ENCODE measurements at regions not wholly inside any gene's neighbourhood (a gene's known extent, or its start where the extent isn't known, plus 50 kb on each side); places are given as distances from the start of the nearest gene placed in this dataset.
A peak's percentile ranks its signal among the peaks of the same experiment; 100 is the strongest.
"Not testable (repeated sequence)": the region's sequence is repeated elsewhere in the genome, so short reads cannot be mapped to it uniquely, and the experiment has no call there.

DNA sequence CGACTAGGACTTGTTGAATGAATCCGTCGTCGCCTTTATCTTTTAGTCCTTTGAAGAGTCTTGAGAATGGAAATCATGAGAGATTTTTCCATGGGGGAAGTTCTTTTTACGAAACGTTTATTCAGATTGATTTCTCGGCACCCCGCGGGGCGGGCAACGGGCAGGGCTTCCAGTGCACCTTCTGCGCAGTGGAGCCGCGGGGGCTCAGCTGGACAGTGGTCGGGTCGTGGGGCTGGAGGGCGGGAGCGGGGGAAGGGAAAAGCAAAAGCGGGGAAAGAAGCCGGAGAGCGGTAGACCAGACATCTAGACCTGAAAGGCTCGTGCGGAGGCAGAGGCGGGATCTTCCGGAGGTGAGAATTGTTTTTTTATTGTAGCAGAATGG, 103.0 kb downstream of the NBPF11 start:
- POLR2A ChIA-PET; H3K9me3 ChIP-seq (ENCODE audit: low read length); H3K4me3 ChIP-seq (ENCODE audit: low read length); CTCF ChIA-PET; H3K4me1 ChIP-seq (ENCODE audit: insufficient read depth, low read length); H3K9me3 Mint-ChIP-seq; H3K27ac ChIP-seq (ENCODE audit: low read depth, low read length); H3K4me1 Mint-ChIP-seq; H3K27me3 ChIP-seq (ENCODE audit: insufficient read depth, low read length, poor library complexity, severe bottlenecking); H3K36me3 ChIP-seq (ENCODE audit: insufficient read depth, low read length); DNase-seq; H3K27ac Mint-ChIP-seq; H3K36me3 Mint-ChIP-seq: not testable (repeated sequence)
- peak overlapping the region in 6 of 7 donors; percentile 50 to 88 (median 68) for H3K4me3 Mint-ChIP-seq
- peaks cover 8 to 12% of the 10 kb centered on the region in 2 donors for H3K27me3 Mint-ChIP-seq

DNA sequence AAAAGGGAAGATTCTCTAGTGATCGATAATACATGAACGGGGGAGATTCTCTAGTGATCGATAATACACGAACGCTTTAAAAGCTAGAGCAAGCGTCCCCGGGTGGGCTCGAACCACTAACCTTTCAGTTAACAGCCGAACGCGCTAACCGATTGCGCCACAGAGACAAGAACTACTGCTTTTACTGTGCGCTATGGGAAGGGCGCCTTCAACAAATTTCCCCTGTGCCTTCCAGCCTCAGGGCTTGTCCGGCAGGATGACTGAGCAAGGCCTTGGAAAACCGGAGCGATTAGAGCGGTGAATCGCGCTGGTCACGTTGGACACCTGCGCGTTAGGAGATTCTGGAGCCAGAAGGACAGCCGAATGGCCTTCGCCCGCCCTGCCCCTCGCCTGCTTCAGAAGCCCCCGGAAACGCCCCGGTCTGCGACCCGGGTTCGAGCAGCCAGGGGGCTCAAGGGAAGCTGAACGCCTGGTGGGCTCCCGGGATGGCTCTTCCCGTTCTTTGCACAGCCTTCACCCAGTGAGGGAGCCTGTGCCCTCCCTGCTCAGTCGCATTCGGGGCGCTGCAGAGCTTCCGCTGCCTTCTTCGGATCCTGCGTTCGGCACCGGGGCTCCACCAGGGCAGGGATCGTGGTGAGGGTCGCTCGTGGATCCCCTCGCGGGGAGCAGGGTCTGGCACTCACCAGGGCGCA, 103.5 kb downstream of the NBPF11 start:
- H3K9me3 ChIP-seq (ENCODE audit: low read length); H3K9me3 Mint-ChIP-seq; H3K27ac ChIP-seq (ENCODE audit: low read depth, low read length); POLR2A ChIA-PET; H3K36me3 Mint-ChIP-seq; H3K4me1 Mint-ChIP-seq; H3K4me1 ChIP-seq (ENCODE audit: insufficient read depth, low read length); H3K27me3 ChIP-seq (ENCODE audit: insufficient read depth, low read length, poor library complexity, severe bottlenecking); CTCF ChIA-PET; DNase-seq; H3K36me3 ChIP-seq (ENCODE audit: insufficient read depth, low read length); H3K4me3 ChIP-seq (ENCODE audit: low read length); H3K27ac Mint-ChIP-seq: not testable (repeated sequence)
- peaks cover 8 to 12% of the 10 kb centered on the region in 2 donors for H3K27me3 Mint-ChIP-seq
- H3K4me3 Mint-ChIP-seq: peak overlapping the region; percentile 58 to 88 (median 70)

DNA sequence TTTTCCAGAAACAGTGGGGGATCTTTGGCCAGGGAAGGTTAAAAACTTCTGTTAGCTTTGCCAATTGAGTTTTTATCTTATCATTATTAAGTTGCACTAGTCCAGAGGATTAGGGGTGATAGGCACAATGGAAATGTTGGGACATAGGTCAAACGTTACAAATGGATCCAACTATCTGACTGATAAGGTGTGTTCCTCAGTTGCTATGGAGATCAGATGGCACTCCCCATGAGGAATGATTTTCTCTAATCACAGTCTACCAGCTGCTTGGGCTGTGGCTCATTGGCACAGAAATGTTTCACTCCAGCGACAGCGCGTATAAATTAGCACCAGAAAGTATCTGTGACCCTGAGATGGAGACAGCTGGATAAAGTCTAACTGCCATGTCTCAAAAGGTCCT, 106.2 kb downstream of the NBPF11 start:
- H3K9me3 ChIP-seq (ENCODE audit: low read length); H3K9me3 Mint-ChIP-seq; H3K36me3 ChIP-seq (ENCODE audit: insufficient read depth, low read length); POLR2A ChIA-PET; H3K4me3 Mint-ChIP-seq; H3K4me3 ChIP-seq (ENCODE audit: low read length); H3K27ac ChIP-seq (ENCODE audit: low read depth, low read length); H3K4me1 Mint-ChIP-seq; CTCF ChIA-PET; H3K4me1 ChIP-seq (ENCODE audit: insufficient read depth, low read length); H3K36me3 Mint-ChIP-seq; H3K27me3 ChIP-seq (ENCODE audit: insufficient read depth, low read length, poor library complexity, severe bottlenecking); DNase-seq; H3K27ac Mint-ChIP-seq: not testable (repeated sequence)
- peaks cover 8 to 12% of the 10 kb centered on the region in 2 donors for H3K27me3 Mint-ChIP-seq

DNA sequence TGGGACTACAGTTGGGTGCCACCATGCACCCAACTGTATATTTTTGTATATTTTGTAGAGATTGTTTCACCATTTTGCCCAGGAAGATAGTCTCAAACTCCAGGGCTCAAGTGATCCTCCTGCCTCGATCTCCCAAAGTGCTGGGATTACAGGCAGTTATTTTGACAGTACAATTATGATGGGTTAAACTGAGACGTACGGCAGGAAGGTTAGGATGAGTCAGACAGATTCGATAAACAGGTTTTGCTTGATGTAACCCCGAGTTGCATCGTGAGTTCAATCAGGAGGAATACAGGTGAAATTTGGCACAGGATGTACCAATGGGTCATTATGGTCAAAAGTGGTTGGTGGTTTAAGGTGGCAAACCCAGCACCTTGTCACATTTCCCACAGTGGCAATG, 107.6 kb downstream of the NBPF11 start:
- H3K9me3 ChIP-seq (ENCODE audit: low read length); H3K9me3 Mint-ChIP-seq; H3K4me1 ChIP-seq (ENCODE audit: insufficient read depth, low read length); DNase-seq; H3K36me3 Mint-ChIP-seq; H3K27ac Mint-ChIP-seq; H3K4me3 ChIP-seq (ENCODE audit: low read length); POLR2A ChIA-PET; H3K27me3 ChIP-seq (ENCODE audit: insufficient read depth, low read length, poor library complexity, severe bottlenecking); H3K27ac ChIP-seq (ENCODE audit: low read depth, low read length); H3K4me1 Mint-ChIP-seq; CTCF ChIA-PET; H3K4me3 Mint-ChIP-seq; H3K36me3 ChIP-seq (ENCODE audit: insufficient read depth, low read length): not testable (repeated sequence)
- peaks cover 8 to 12% of the 10 kb centered on the region in 2 donors for H3K27me3 Mint-ChIP-seq
